Omental fat pad (tissue), 3 donors: ENCODE measurements at regions not wholly inside any gene's neighbourhood (a gene's known extent, or its start where the extent isn't known, plus 50 kb on each side); places are given as distances from the start of the nearest gene placed in this dataset.

Source experiments
- ATAC-seq: fragments of 150-250 bp; one replicate; pipeline ENCODE4 v1.9.1; 2016; ENCODE audit warnings: mild to moderate bottlenecking, moderate library complexity; ENCODE audit not compliant: low FRiP score
- DNase-seq: peaks from one replicate; pipeline ENCODE4 v3.0.0-alpha.2; 2019; ENCODE audit warnings: low spot score
- TF ChIP-seq, protein P1 (sequence below), 3 donors: fragments of 450-650 bp; IDR thresholded peaks; one replicate each; pipeline ENCODE4 v1.5.1; 2016 to 2017; ENCODE audit warnings: antibody characterized with exemption in 3 of 3, mild to moderate bottlenecking in 3 of 3, moderate library complexity in 2 of 3

DNA sequence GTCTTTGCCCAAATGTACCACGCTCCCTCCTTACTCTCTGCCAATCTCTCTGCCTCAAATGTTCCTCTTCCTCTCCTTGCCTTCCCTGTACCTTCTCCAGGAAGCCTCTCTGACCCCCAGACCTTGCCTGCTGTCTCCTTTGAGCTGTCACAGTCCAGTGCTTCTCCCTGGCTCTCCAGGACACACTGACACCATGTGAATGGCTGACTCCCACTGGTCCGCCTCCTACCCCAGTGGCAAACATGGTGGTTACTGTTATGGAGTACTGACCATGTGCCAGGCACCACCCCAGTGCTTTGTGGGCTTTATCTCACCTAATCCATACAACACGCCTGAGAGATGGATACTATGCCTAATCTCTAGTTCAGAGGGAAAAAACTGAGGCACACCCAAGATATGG lies 141.9 kb downstream of the TPRA1 start:
- ATAC-seq, result no peak
- TF ChIP-seq, protein P1, sequence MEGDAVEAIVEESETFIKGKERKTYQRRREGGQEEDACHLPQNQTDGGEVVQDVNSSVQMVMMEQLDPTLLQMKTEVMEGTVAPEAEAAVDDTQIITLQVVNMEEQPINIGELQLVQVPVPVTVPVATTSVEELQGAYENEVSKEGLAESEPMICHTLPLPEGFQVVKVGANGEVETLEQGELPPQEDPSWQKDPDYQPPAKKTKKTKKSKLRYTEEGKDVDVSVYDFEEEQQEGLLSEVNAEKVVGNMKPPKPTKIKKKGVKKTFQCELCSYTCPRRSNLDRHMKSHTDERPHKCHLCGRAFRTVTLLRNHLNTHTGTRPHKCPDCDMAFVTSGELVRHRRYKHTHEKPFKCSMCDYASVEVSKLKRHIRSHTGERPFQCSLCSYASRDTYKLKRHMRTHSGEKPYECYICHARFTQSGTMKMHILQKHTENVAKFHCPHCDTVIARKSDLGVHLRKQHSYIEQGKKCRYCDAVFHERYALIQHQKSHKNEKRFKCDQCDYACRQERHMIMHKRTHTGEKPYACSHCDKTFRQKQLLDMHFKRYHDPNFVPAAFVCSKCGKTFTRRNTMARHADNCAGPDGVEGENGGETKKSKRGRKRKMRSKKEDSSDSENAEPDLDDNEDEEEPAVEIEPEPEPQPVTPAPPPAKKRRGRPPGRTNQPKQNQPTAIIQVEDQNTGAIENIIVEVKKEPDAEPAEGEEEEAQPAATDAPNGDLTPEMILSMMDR (IDR thresholded peaks at IDR 0.05), result no peak
- DNase-seq, result no peak

DNA sequence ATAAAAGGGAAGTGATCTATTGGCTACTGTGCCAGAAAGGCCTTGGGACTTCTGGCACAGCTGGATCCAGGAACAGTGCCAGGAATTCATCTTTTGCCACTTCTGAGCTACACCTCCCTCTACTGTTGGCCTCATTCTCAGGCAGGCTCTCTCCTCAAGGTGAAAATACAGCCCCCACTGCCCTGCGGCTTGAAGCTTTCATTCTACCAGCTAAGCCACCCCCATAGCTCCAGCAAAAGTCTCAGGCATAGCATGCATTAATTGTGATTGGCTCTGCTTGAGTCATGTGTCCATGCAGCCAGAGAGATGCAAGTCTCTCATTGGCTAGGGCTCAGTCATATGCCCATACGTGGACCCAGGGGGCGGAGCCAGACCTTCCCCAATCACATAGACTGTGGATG lies 142.4 kb downstream of the TPRA1 start:
- ATAC-seq, result no peak
- TF ChIP-seq, protein P1 (IDR thresholded peaks at IDR 0.05), result no peak
- DNase-seq, result peak; percentile 10

DNA sequence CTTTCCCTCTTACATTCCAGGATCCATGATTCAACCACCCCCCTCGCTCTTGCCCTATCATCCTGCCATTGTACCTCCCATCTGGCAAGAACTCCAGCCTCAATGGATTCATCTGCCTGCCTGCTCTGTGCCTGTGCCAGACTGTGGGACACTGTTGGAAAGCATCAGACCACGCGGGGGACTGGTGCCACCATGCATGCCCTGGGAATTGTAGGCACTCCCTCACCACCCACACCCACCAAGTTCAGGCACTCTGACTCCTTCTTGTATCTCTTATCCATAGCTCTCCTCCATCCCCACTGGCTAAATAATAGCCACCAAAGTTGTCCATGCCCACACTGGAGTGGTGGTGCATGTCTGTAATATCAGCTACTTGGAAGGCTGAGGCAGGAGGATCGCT lies 143.8 kb downstream of the TPRA1 start:
- no peak for ATAC-seq
- TF ChIP-seq, protein P1 (IDR thresholded peaks at IDR 0.05), result no peak
- DNase-seq, result peak; percentile 3

DNA sequence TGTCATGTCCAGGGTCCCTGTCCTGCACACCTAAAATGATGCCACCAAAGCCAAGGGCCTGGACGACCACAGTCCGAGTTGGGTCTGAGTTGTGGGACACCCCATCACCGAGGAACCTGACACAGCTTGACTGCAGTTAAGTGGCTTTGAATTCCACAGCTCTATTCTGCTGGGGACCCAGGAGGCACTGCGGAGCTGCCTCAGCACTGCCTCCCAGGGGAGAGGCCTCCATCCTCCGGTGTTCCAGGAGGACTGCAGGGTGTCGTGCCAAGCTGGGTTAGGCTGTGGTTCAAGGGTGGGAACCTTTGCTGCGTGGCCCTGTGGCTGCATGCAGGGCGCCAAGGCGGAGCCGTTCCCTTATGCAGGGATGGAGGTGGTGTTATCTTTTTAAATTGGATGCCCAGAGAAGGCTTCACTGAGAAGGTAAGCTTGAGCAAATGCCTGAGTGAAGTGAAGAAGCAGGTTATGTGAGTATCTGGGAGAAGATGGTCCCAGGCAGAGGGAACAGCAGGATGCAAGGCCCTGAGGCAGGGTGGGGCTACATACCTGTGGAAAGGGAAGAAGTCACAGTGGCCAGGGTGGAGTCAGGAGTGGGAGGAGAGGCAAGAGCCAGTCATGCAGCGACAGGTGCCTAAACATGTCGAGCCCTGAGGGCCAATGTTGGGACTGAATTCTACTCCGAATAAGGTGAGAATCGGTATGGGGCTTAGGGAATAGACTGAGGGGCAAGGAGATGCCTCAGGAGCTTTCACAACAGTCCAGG lies 144.8 kb downstream of the TPRA1 start:
- ATAC-seq (no peak), DNase-seq (peak; percentile 21)
- TF ChIP-seq, protein P1 (IDR thresholded peaks at IDR 0.05), result no peak

DNA sequence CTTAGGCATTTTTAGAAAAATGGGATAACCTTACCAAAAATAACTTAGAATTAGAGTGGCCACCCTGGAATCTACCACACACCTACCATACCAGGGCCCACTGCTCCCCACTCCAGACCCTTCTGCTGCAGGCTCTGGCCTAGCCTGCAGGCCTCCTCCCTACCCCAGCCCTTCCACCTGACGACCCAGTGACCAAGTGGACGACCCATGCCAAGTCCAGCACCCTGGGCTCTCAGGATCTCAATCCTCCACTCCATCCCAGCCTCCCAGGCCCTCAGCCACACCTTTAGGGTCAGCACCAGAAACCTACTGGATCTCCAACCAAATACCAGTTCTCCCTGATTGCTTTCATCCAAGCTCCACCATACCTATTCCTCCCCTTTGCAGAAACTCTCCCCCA lies 145.8 kb downstream of the TPRA1 start:
- no peak for DNase-seq
- TF ChIP-seq, protein P1 (IDR thresholded peaks at IDR 0.05), result no peak
- ATAC-seq, result no peak

DNA sequence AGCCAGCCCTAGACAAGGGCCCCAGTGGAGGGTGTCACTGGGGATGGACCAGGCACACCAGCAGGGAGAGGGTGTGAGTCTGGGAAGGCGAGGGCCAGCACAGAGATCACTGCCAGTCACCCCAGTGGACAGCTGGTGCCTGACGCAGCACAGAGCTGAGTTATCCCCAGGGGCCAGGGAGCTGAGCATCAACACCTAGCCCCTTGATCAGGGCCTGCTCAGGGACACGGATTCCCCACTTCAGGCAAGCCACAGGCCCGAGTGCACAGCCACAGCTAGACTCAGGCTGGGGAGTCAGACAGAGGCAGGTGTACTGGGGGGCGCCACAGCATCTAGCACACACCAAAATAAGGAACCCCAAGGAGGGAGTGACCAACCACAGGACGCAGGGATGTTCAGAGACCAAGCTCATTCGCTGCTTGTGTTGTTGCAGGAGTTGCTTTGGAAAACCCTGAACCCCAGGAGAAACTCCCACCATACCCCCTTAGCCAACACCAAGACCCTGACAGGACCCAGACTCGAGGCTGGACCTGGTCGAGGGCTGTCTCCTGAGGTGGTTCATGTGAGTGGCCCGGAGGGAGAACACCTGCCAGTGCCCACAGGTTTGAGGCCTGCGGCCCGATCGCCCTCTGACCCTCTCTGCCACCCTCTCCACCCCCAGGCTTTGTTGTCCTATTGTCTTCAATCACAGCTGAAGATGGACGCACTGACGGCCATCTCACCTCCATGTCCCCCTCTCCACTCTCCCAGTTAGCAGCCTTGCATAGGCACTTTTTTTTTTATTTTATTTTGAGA lies 146.8 kb downstream of the TPRA1 start:
- ATAC-seq (no peak), DNase-seq (peak; percentile 4)
- TF ChIP-seq, protein P1 (IDR thresholded peaks at IDR 0.05), result no peak
